ENCODE measurements at regions not wholly inside any gene's neighbourhood (a gene's known extent, or its start where the extent isn't known, plus 50 kb on each side); places are given as distances from the start of the nearest gene placed in this dataset.
"Not testable (repeated sequence)": the region's sequence is repeated elsewhere in the genome, so short reads cannot be mapped to it uniquely, and the experiment has no call there.

DNA sequence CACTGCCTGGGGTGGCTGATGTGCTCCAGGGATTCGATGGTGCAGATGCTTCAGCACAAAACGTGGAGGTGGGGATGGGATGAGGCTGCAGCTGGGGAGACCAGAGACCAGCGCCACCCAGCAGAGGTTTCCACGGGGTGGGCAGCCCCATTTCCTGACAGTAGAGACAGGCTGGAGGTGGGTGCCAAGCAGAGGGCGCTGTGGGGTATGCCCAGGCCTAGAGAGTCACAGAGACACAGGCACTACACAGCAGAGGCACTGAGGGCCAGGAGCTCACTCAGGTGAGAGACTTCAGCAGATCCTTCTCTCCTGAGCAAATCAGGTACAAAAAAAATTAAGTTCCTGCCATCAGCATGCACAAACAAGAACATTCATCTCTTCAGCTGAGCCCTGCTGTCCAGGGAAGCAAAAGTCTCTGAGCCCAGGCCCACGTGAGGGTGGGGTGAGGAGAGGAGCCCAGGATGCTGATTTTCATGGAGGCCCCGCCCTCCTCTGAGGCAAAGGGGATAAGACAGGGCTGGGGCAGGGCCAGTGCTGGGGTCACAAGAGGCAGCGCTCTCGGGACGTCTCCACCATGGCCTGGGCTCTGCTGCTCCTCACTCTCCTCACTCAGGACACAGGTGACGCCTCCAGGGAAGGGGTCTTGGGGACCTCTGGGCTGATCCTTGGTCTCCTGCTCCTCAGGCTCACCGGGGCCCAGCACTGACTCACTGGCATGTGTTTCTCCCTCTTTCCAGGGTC, 53.1 kb downstream of the GGTLC2 start:
- Mint-ChIP-seq H3K9me3 (no peaks in the 10 kb centered on the region), H3K4me3 (no peak overlapping the region), H3K36me3 (ENCODE audit: low read depth) (no peaks in the 10 kb centered on the region), H3K27me3 (no peaks in the 10 kb centered on the region), H3K27ac (no peak overlapping the region), H3K4me1 (ENCODE audit: low read depth) (peaks cover 5% of the 10 kb centered on the region)

DNA sequence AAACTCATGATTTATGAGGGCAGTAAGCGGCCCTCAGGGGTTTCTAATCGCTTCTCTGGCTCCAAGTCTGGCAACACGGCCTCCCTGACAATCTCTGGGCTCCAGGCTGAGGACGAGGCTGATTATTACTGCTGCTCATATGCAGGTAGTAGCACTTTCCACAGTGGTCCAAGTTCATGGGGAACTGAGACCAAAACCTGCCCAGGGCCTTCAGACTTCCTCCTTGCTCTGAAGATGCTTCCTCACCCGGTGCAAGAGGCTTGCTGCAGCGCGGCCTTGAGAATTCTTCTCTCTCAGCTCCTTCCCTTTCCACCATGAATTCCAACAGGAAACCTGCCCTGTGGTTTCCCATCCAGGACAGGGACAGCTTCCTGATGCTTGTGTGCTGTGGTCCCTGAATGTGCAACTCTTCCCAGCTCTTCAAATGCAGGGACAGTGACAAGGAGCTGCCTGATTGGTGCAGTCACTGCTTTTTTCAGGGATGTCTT, 53.9 kb downstream of the GGTLC2 start:
- H3K36me3 Mint-ChIP-seq (ENCODE audit: low read depth) = no peaks in the 10 kb centered on the region
- H3K9me3 Mint-ChIP-seq = no peaks in the 10 kb centered on the region
- H3K27me3 Mint-ChIP-seq = no peaks in the 10 kb centered on the region
- H3K4me1 Mint-ChIP-seq (ENCODE audit: low read depth) = peaks cover 3% of the 10 kb centered on the region
- H3K27ac Mint-ChIP-seq = peak overlapping the region; percentile 14
- no peak overlapping the region for H3K4me3 Mint-ChIP-seq

DNA sequence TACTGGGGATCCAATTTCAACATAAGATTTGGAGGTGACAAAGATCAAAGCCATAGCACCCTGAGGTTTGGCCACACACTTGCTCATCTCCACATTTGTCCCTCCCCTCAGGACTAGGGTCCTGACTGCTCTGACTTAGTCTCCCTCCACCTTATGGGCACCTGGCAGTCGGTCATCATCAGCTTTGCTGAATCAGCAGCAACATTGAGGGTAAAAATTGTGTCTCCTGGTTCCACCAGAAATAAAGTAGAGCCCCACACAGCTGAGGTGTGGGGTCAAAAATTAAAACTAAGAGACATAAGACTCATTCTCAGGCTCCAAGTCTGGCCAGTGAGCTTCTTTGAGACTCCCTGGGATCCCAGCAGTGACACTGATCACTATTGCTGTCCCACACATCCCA, 56.2 kb downstream of the GGTLC2 start:
- peaks cover 3% of the 10 kb centered on the region for H3K4me1 Mint-ChIP-seq (ENCODE audit: low read depth)
- no peak overlapping the region for H3K4me3 Mint-ChIP-seq
- H3K9me3 Mint-ChIP-seq = no peaks in the 10 kb centered on the region
- H3K36me3 Mint-ChIP-seq (ENCODE audit: low read depth) = no peaks in the 10 kb centered on the region
- H3K27me3 Mint-ChIP-seq = no peaks in the 10 kb centered on the region
- H3K27ac Mint-ChIP-seq = no peak overlapping the region

DNA sequence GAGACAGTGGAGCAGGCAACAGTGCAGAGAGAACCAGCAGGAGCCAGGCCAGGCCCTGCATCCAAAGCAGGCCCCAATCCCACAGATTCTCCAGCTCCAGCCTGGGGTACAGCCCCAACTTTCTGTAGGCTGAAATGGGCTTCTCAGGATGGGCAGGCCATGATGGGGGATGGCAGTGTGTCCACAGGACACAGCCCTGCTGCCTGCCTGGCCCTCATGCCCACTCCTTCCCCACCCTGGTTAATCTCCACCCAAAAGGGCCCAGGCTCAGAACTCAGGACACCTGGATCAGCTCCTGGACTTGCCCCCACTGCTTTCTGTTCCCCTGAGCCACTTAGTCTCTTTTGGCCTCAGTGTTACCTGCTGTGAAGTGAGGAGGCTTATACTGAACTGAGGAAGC, 57.1 kb downstream of the GGTLC2 start:
- H3K4me1 Mint-ChIP-seq (ENCODE audit: low read depth); H3K27ac Mint-ChIP-seq; H3K4me3 Mint-ChIP-seq; H3K27me3 Mint-ChIP-seq; H3K9me3 Mint-ChIP-seq; H3K36me3 Mint-ChIP-seq (ENCODE audit: low read depth): not testable (repeated sequence)

DNA sequence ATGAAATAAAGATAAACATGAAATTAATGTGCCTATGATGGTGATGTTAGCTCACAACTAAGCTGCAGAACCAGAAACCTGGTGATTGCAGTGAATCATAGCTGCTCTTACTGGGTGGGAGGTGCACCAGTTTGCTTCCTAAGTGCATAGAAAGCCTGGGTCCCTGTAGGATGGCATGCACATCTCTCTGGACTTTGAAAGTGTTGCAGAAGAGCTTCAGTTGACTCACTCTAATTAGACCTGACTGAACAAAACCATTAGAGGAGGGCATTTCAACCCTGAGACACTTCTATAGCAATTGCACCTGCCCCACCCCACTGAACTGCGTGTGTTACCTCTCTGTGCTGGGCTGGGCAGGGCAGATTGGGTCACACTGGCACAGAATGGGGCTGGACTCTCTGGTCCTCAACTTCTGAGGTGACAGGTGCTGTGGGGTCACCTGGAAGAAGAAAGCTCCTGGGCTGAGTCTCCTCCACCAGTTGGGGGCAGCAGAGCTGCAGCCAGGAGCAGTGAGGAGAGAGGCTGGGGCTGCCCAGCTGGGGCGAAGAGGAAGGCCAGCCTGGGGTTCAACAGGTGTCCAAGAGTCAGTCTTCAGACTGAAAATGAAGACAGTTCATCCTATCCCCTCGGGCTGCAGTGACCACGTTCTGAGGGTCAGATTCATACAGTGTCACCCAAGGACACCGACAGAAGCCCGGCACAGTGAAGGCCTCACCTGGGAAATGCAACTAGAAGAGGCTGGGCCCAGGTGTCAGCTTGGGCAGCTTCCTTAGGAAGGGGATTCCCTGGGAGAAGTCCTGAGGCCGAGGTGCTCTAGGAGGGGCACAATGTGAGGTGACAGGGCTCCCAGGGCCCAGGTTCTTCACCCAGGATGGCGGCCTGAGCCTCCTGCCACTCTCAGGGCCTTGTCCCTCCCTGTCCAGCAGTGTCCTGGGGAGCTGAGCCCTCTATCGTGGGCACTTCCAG, 58.1 kb downstream of the GGTLC2 start:
- H3K4me3 Mint-ChIP-seq = no peak overlapping the region
- no peak overlapping the region for H3K27ac Mint-ChIP-seq
- no peaks in the 10 kb centered on the region for H3K27me3 Mint-ChIP-seq
- H3K9me3 Mint-ChIP-seq = no peaks in the 10 kb centered on the region
- H3K4me1 Mint-ChIP-seq (ENCODE audit: low read depth) = peaks cover 3% of the 10 kb centered on the region
- H3K36me3 Mint-ChIP-seq (ENCODE audit: low read depth) = no peaks in the 10 kb centered on the region

GRCh38 chr22:22703203-22703570, 58.8 kb downstream of the GGTLC2 start:
- Mint-ChIP-seq H3K36me3 (ENCODE audit: low read depth) (no peaks in the 10 kb centered on the region), H3K4me1 (ENCODE audit: low read depth) (peaks cover 3% of the 10 kb centered on the region), H3K27ac (no peak overlapping the region), H3K9me3 (no peaks in the 10 kb centered on the region), H3K27me3 (no peaks in the 10 kb centered on the region), H3K4me3 (no peak overlapping the region)

GRCh38 chr22:22703715-22704114, 59.3 kb downstream of the GGTLC2 start:
- no peak overlapping the region for H3K4me3 Mint-ChIP-seq
- no peak overlapping the region for H3K27ac Mint-ChIP-seq
- no peaks in the 10 kb centered on the region for H3K36me3 Mint-ChIP-seq (ENCODE audit: low read depth)
- H3K4me1 Mint-ChIP-seq (ENCODE audit: low read depth) = no peaks in the 10 kb centered on the region
- no peaks in the 10 kb centered on the region for H3K27me3 Mint-ChIP-seq
- no peaks in the 10 kb centered on the region for H3K9me3 Mint-ChIP-seq

- H3K27me3 Mint-ChIP-seq = no peaks in the 10 kb centered on the region
- no peaks in the 10 kb centered on the region for H3K9me3 Mint-ChIP-seq
- no peaks in the 10 kb centered on the region for H3K36me3 Mint-ChIP-seq (ENCODE audit: low read depth)
- no peaks in the 10 kb centered on the region for H3K4me1 Mint-ChIP-seq (ENCODE audit: low read depth)
- no peak overlapping the region for H3K4me3 Mint-ChIP-seq
- H3K27ac Mint-ChIP-seq = no peak overlapping the region
These were observed 59.9 kb downstream of the GGTLC2 start for GRCh38 chr22:22704156-22704946.

DNA sequence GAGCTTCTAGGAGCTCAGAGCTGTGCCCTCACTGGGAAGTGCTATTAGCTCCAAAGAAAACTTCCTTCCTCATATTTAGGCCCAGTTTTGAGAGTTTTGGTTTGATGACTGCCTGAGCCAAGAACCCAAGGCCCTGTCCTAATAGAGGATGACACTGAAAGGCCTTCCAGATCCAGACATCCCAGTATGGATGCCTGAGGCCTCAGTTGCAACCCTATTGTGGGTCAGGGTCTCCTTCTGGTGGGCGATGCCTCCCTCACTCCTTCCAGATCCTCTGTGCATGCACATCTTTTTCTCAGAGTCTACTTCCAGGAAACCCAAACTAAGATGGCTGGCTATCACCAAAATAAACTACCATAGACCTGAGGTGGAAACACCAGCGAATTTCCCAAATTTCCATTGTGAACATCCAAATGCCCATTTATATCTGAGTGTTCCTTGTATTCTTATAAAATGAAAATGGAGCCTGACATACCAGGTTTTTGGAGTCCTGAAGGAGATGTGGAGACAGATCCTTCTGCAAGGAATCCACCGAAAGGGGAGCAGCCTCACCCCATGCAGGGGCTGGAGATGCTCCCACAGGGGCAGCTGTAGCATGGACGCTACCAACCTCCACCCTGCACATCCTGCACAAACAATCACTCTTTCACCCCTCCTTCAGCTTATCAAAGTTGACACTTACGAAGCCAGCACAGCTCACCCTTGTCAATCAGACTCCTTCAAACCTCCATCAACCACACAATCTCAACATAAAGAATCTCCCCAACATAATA, 61.1 kb downstream of the GGTLC2 start:
- no peaks in the 10 kb centered on the region for H3K9me3 Mint-ChIP-seq
- no peak overlapping the region for H3K4me3 Mint-ChIP-seq
- H3K36me3 Mint-ChIP-seq (ENCODE audit: low read depth) = no peaks in the 10 kb centered on the region
- H3K27ac Mint-ChIP-seq = no peak overlapping the region
- no peaks in the 10 kb centered on the region for H3K4me1 Mint-ChIP-seq (ENCODE audit: low read depth)
- no peaks in the 10 kb centered on the region for H3K27me3 Mint-ChIP-seq

GRCh38 chr22:22706253-22706915, 62.0 kb downstream of the GGTLC2 start:
- H3K27ac Mint-ChIP-seq = no peak overlapping the region
- no peaks in the 10 kb centered on the region for H3K9me3 Mint-ChIP-seq
- no peak overlapping the region for H3K4me3 Mint-ChIP-seq
- no peaks in the 10 kb centered on the region for H3K36me3 Mint-ChIP-seq (ENCODE audit: low read depth)
- no peaks in the 10 kb centered on the region for H3K27me3 Mint-ChIP-seq
- H3K4me1 Mint-ChIP-seq (ENCODE audit: low read depth) = no peaks in the 10 kb centered on the region

DNA sequence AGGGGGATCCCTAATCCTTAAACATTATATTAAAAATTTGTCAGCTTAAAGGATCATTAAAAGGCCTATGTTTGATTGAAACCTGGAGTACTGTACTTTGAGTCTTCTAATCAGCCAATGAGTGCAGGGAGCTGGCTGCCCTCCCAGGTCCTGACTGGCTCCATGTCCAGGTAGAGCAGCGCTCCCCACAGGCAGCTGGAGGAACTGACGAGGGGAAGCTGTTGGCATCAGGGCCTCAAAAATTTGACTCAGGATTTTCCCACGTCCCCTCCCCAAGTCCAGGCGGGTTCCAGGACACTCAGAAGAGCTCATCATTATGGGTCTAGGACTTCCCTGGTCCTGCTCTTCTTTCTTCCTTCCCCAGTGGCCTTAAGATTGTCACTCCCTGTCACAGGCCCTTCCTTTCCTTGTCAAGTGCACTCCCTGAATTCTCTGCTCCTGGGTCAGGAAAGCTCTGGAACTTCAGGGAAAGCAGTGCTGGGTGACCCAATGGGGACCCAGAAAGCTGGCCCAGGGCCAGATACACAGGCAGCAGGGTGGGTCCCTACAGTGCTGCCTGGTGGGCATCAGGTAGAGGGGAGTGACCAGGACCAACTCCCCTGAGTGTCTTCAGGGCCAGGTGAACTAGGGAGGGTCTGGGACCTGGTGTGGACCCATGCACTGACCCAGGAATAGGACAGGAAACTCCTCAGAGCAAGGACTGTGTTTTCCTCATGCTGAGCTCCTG, 65.5 kb downstream of the GGTLC2 start:
- no peak overlapping the region for H3K27ac Mint-ChIP-seq
- H3K36me3 Mint-ChIP-seq (ENCODE audit: low read depth) = no peaks in the 10 kb centered on the region
- no peak overlapping the region for H3K4me3 Mint-ChIP-seq
- no peaks in the 10 kb centered on the region for H3K27me3 Mint-ChIP-seq
- no peaks in the 10 kb centered on the region for H3K9me3 Mint-ChIP-seq
- peaks cover 8% of the 10 kb centered on the region for H3K4me1 Mint-ChIP-seq (ENCODE audit: low read depth)

- Mint-ChIP-seq H3K4me3 (no peak overlapping the region), H3K9me3 (no peaks in the 10 kb centered on the region), H3K4me1 (ENCODE audit: low read depth) (peaks cover 9% of the 10 kb centered on the region), H3K27ac (no peak overlapping the region), H3K36me3 (ENCODE audit: low read depth) (no peaks in the 10 kb centered on the region), H3K27me3 (no peaks in the 10 kb centered on the region)
These were observed 66.5 kb downstream of the GGTLC2 start for GRCh38 chr22:22710719-22711531.

- Mint-ChIP-seq H3K4me3 (no peak overlapping the region), H3K36me3 (ENCODE audit: low read depth) (no peaks in the 10 kb centered on the region), H3K27me3 (no peaks in the 10 kb centered on the region), H3K9me3 (no peaks in the 10 kb centered on the region), H3K27ac (no peak overlapping the region), H3K4me1 (ENCODE audit: low read depth) (peaks cover 9% of the 10 kb centered on the region)
These were observed 67.1 kb downstream of the GGTLC2 start for GRCh38 chr22:22711532-22711913.

Data from stimulated activated naive CD8-positive, alpha-beta T cell treated with anti-CD3 and anti-CD28 coated beads, Interleukin-15, Interleukin-2, amounts not matched to agents 100 ng/mL and 50 ng/mL, for 24 hours (primary cell).